ENCODE measurements at regions not wholly inside any gene's neighbourhood (a gene's known extent, or its start where the extent isn't known, plus 50 kb on each side); places are given as distances from the start of the nearest gene placed in this dataset.

GRCh38 chr6:23089981-23090380, 520.6 kb downstream of the HDGFL1 start:
- H3K4me3 ChIP-seq (ENCODE audit: low read length), result no peak overlapping the region
- H3K27me3 ChIP-seq (ENCODE audit: control insufficient read depth, insufficient read depth, low read length), result no peaks in the 10 kb centered on the region
- H3K4me1 ChIP-seq (ENCODE audit: control insufficient read depth, insufficient read depth, low read length), result no peaks in the 10 kb centered on the region
- DNase-seq, result no peak
- no CpG with 5 or more reads among the region's 5 CpGs for WGBS (ENCODE audit: insufficient coverage, low lambda C conversion rate)
- no peaks in the 10 kb centered on the region for H3K36me3 ChIP-seq (ENCODE audit: control insufficient read depth, insufficient read depth, low read length)
- no peak overlapping the region for H3K27ac ChIP-seq (ENCODE audit: low read length)
- no peaks in the 10 kb centered on the region for H3K9me3 ChIP-seq (ENCODE audit: control insufficient read depth, low read depth, low read length)

- H3K36me3 ChIP-seq (ENCODE audit: control insufficient read depth, insufficient read depth, low read length), result no peaks in the 10 kb centered on the region
- WGBS (ENCODE audit: insufficient coverage, low lambda C conversion rate), result 84% methylated on average over 3 of the region's 3 CpGs
- H3K27me3 ChIP-seq (ENCODE audit: control insufficient read depth, insufficient read depth, low read length), result no peaks in the 10 kb centered on the region
Observed at GRCh38 chr6:23091795-23092194, 522.4 kb downstream of the HDGFL1 start.

GRCh38 chr6:23096876-23097275, 527.5 kb downstream of the HDGFL1 start:
- Histone ChIP-seq H3K36me3 (ENCODE audit: control insufficient read depth, insufficient read depth, low read length) (no peaks in the 10 kb centered on the region), H3K4me3 (ENCODE audit: low read length) (no peak overlapping the region), H3K4me1 (ENCODE audit: control insufficient read depth, insufficient read depth, low read length) (no peaks in the 10 kb centered on the region), H3K27me3 (ENCODE audit: control insufficient read depth, insufficient read depth, low read length) (no peaks in the 10 kb centered on the region), H3K27ac (ENCODE audit: low read length) (no peak overlapping the region), H3K9me3 (ENCODE audit: control insufficient read depth, low read depth, low read length) (no peaks in the 10 kb centered on the region)
- DNase-seq, result no peak
- no CpG with 5 or more reads among the region's 1 CpG for WGBS (ENCODE audit: insufficient coverage, low lambda C conversion rate)

More at GRCh38 chr6:23091795-23092194, 522.4 kb downstream of the HDGFL1 start:
- Histone ChIP-seq H3K27ac (ENCODE audit: low read length) (no peak overlapping the region), H3K9me3 (ENCODE audit: control insufficient read depth, low read depth, low read length) (no peaks in the 10 kb centered on the region), H3K4me1 (ENCODE audit: control insufficient read depth, insufficient read depth, low read length) (no peaks in the 10 kb centered on the region), H3K4me3 (ENCODE audit: low read length) (no peak overlapping the region)
- DNase-seq, result no peak

GRCh38 chr6:23097566-23097965, 528.2 kb downstream of the HDGFL1 start:
- 67% methylated on average over 1 of the region's 2 CpGs for WGBS (ENCODE audit: insufficient coverage, low lambda C conversion rate)
- Histone ChIP-seq H3K9me3 (ENCODE audit: control insufficient read depth, low read depth, low read length) (no peaks in the 10 kb centered on the region), H3K27me3 (ENCODE audit: control insufficient read depth, insufficient read depth, low read length) (no peaks in the 10 kb centered on the region), H3K4me1 (ENCODE audit: control insufficient read depth, insufficient read depth, low read length) (no peaks in the 10 kb centered on the region), H3K4me3 (ENCODE audit: low read length) (no peak overlapping the region), H3K36me3 (ENCODE audit: control insufficient read depth, insufficient read depth, low read length) (no peaks in the 10 kb centered on the region), H3K27ac (ENCODE audit: low read length) (no peak overlapping the region)
- peak in 1 of 2 donors; percentile 5 for DNase-seq

- no peak for DNase-seq
- Histone ChIP-seq H3K36me3 (ENCODE audit: control insufficient read depth, insufficient read depth, low read length) (no peaks in the 10 kb centered on the region), H3K27me3 (ENCODE audit: control insufficient read depth, insufficient read depth, low read length) (no peaks in the 10 kb centered on the region), H3K4me3 (ENCODE audit: low read length) (no peak overlapping the region), H3K27ac (ENCODE audit: low read length) (no peak overlapping the region), H3K9me3 (ENCODE audit: control insufficient read depth, low read depth, low read length) (peaks cover 4% of the 10 kb centered on the region), H3K4me1 (ENCODE audit: control insufficient read depth, insufficient read depth, low read length) (no peaks in the 10 kb centered on the region)
- WGBS (ENCODE audit: insufficient coverage, low lambda C conversion rate), result 83% methylated on average over 1 of the region's 2 CpGs
Observed at GRCh38 chr6:23106951-23107350, 537.6 kb downstream of the HDGFL1 start.

- DNase-seq, result no peak
- Histone ChIP-seq H3K36me3 (ENCODE audit: control insufficient read depth, insufficient read depth, low read length) (no peaks in the 10 kb centered on the region), H3K27ac (ENCODE audit: low read length) (no peak overlapping the region), H3K27me3 (ENCODE audit: control insufficient read depth, insufficient read depth, low read length) (no peaks in the 10 kb centered on the region), H3K4me1 (ENCODE audit: control insufficient read depth, insufficient read depth, low read length) (no peaks in the 10 kb centered on the region), H3K9me3 (ENCODE audit: control insufficient read depth, low read depth, low read length) (no peaks in the 10 kb centered on the region), H3K4me3 (ENCODE audit: low read length) (no peak overlapping the region)
- no CpG with 5 or more reads among the region's 1 CpG for WGBS (ENCODE audit: insufficient coverage, low lambda C conversion rate)
Observed at GRCh38 chr6:23111984-23112383, 542.6 kb downstream of the HDGFL1 start.

- 83% methylated on average over 1 of the region's 6 CpGs for WGBS (ENCODE audit: insufficient coverage, low lambda C conversion rate)
- no peak overlapping the region for H3K4me3 ChIP-seq (ENCODE audit: low read length)
- no peaks in the 10 kb centered on the region for H3K9me3 ChIP-seq (ENCODE audit: control insufficient read depth, low read depth, low read length)
- no peaks in the 10 kb centered on the region for H3K4me1 ChIP-seq (ENCODE audit: control insufficient read depth, insufficient read depth, low read length)
- H3K27me3 ChIP-seq (ENCODE audit: control insufficient read depth, insufficient read depth, low read length), result no peaks in the 10 kb centered on the region
- no peak for DNase-seq
- no peaks in the 10 kb centered on the region for H3K36me3 ChIP-seq (ENCODE audit: control insufficient read depth, insufficient read depth, low read length)
- no peak overlapping the region for H3K27ac ChIP-seq (ENCODE audit: low read length)
Observed at GRCh38 chr6:23114812-23115504, 545.6 kb downstream of the HDGFL1 start.

GRCh38 chr6:23137611-23138010, 568.2 kb downstream of the HDGFL1 start:
- H3K4me1 ChIP-seq (ENCODE audit: control insufficient read depth, insufficient read depth, low read length), result no peaks in the 10 kb centered on the region
- H3K27ac ChIP-seq (ENCODE audit: low read length), result no peak overlapping the region
- H3K36me3 ChIP-seq (ENCODE audit: control insufficient read depth, insufficient read depth, low read length), result no peaks in the 10 kb centered on the region
- 100% methylated on average over 1 of the region's 1 CpG for WGBS (ENCODE audit: insufficient coverage, low lambda C conversion rate)
- peaks cover 9% of the 10 kb centered on the region for H3K9me3 ChIP-seq (ENCODE audit: control insufficient read depth, low read depth, low read length)
- no peak overlapping the region for H3K4me3 ChIP-seq (ENCODE audit: low read length)
- DNase-seq, result no peak
- H3K27me3 ChIP-seq (ENCODE audit: control insufficient read depth, insufficient read depth, low read length), result no peaks in the 10 kb centered on the region

- DNase-seq, result no peak
- no peaks in the 10 kb centered on the region for H3K4me1 ChIP-seq (ENCODE audit: control insufficient read depth, insufficient read depth, low read length)
- H3K4me3 ChIP-seq (ENCODE audit: low read length), result no peak overlapping the region
- H3K27ac ChIP-seq (ENCODE audit: low read length), result no peak overlapping the region
- no peaks in the 10 kb centered on the region for H3K36me3 ChIP-seq (ENCODE audit: control insufficient read depth, insufficient read depth, low read length)
- no peaks in the 10 kb centered on the region for H3K27me3 ChIP-seq (ENCODE audit: control insufficient read depth, insufficient read depth, low read length)
- peaks cover 9% of the 10 kb centered on the region for H3K9me3 ChIP-seq (ENCODE audit: control insufficient read depth, low read depth, low read length)
Observed at GRCh38 chr6:23140871-23141270, 571.5 kb downstream of the HDGFL1 start.

GRCh38 chr6:23145781-23146180, 576.4 kb downstream of the HDGFL1 start:
- no peaks in the 10 kb centered on the region for H3K4me1 ChIP-seq (ENCODE audit: control insufficient read depth, insufficient read depth, low read length)
- 100% methylated on average over 1 of the region's 2 CpGs for WGBS (ENCODE audit: insufficient coverage, low lambda C conversion rate)
- no peaks in the 10 kb centered on the region for H3K27me3 ChIP-seq (ENCODE audit: control insufficient read depth, insufficient read depth, low read length)

GRCh38 chr6:23154159-23154558, 584.8 kb downstream of the HDGFL1 start:
- Histone ChIP-seq H3K4me1 (ENCODE audit: control insufficient read depth, insufficient read depth, low read length) (no peaks in the 10 kb centered on the region), H3K27me3 (ENCODE audit: control insufficient read depth, insufficient read depth, low read length) (no peaks in the 10 kb centered on the region), H3K27ac (ENCODE audit: low read length) (no peak overlapping the region), H3K9me3 (ENCODE audit: control insufficient read depth, low read depth, low read length) (no peaks in the 10 kb centered on the region), H3K4me3 (ENCODE audit: low read length) (no peak overlapping the region), H3K36me3 (ENCODE audit: control insufficient read depth, insufficient read depth, low read length) (no peaks in the 10 kb centered on the region)
- no peak for DNase-seq

More at GRCh38 chr6:23145781-23146180, 576.4 kb downstream of the HDGFL1 start:
- H3K27ac ChIP-seq (ENCODE audit: low read length), result no peak overlapping the region
- no peak overlapping the region for H3K4me3 ChIP-seq (ENCODE audit: low read length)
- H3K36me3 ChIP-seq (ENCODE audit: control insufficient read depth, insufficient read depth, low read length), result no peaks in the 10 kb centered on the region
- no peak for DNase-seq
- H3K9me3 ChIP-seq (ENCODE audit: control insufficient read depth, low read depth, low read length), result no peaks in the 10 kb centered on the region

Measured in large intestine (tissue), 3 donors.